Stimulated activated CD4-positive, alpha-beta T cell treated with anti-CD3 and anti-CD28 coated beads, TNF-alpha, amount 100 ng/mL, for 48 hours (primary cell): ENCODE measurements at regions not wholly inside any gene's neighbourhood (a gene's known extent, or its start where the extent isn't known, plus 50 kb on each side); places are given as distances from the start of the nearest gene placed in this dataset.

ENCODE experiments used
- DNase-seq, 3 donors: peaks; one replicate each; pipeline ENCODE4 v3.0.0-alpha.2; 2020; ENCODE audit warnings: low read depth in 3 of 3

- no peak for DNase-seq
These were observed 261.3 kb downstream of the COX7C start for GRCh38 chr5:86879086-86879485.

- no peak for DNase-seq
These were observed 262.6 kb downstream of the COX7C start for GRCh38 chr5:86880344-86880743.

- peak in 2 of 3 donors; percentile 20 to 26 for DNase-seq
These were observed 263.2 kb downstream of the COX7C start for GRCh38 chr5:86880785-86881492.

GRCh38 chr5:86881493-86882090 is 263.9 kb downstream of the COX7C start:
- no peak for DNase-seq

- DNase-seq, result no peak
These were observed 266.9 kb downstream of the COX7C start for GRCh38 chr5:86884608-86885007.

- DNase-seq, result no peak
These were observed 267.3 kb downstream of the COX7C start for GRCh38 chr5:86885011-86885410.

- no peak for DNase-seq
These were observed 267.9 kb downstream of the COX7C start for GRCh38 chr5:86885489-86886230.

GRCh38 chr5:86890375-86890774 is 272.6 kb downstream of the COX7C start:
- DNase-seq, result no peak

- no peak for DNase-seq
These were observed 276.3 kb downstream of the COX7C start for GRCh38 chr5:86894056-86894455.

GRCh38 chr5:86896916-86897315 is 279.2 kb downstream of the COX7C start:
- DNase-seq, result no peak

- DNase-seq, result no peak
These were observed 291.9 kb downstream of the COX7C start for GRCh38 chr5:86909418-86910295.

- no peak for DNase-seq
These were observed 299.4 kb downstream of the COX7C start for GRCh38 chr5:86917117-86917579.

GRCh38 chr5:86918246-86918645 is 300.5 kb downstream of the COX7C start:
- DNase-seq, result no peak

GRCh38 chr5:86926033-86926432 is 308.3 kb downstream of the COX7C start:
- DNase-seq, result no peak

- DNase-seq, result no peak
These were observed 311.5 kb downstream of the COX7C start for GRCh38 chr5:86929123-86929766.

GRCh38 chr5:86951761-86952160 is 315.9 kb upstream of the RASA1 start:
- no peak for DNase-seq

- DNase-seq, result no peak
These were observed 302.8 kb upstream of the RASA1 start for GRCh38 chr5:86964889-86965288.

- no peak for DNase-seq
These were observed 299.4 kb upstream of the RASA1 start for GRCh38 chr5:86968301-86968753.

- DNase-seq, result no peak
These were observed 297.3 kb upstream of the RASA1 start for GRCh38 chr5:86970361-86970760.

GRCh38 chr5:86971034-86971571 is 296.6 kb upstream of the RASA1 start:
- no peak for DNase-seq

GRCh38 chr5:86974955-86975354 is 292.7 kb upstream of the RASA1 start:
- no peak for DNase-seq
